ENCODE measurements at regions not wholly inside any gene's neighbourhood (a gene's known extent, or its start where the extent isn't known, plus 50 kb on each side); places are given as distances from the start of the nearest gene placed in this dataset.

DNA sequence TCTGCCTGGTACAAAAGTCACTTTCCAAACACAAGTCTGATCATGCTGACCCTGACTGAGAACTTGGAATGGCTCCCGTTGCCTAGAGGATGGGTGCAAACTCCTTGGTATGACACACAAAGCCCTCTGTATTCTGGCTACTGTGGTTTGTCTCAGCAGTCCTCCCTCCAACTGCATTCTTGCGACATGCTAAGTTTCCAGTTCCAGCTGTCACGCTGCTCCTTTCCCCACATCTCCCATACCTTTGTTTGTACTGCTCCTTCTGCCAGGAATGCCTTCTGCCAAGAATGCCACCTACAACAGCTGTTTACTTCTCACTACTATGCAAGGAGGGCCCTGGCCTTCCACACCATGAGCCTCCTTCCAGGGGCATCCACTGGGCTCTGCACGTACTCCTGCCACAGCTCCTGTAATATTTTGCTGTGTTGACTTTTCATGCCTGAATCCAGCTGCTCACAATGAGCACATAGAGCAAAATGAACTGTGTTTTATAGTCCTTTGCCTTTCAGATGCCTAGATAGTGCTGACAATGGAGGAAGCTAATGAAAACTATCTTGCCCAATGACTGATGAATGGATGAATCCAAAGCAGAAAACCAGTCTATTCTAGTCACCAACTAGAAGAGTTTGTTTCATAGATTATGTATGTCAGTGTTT lies 543.7 kb downstream of the EFNB2 start:
- TF ChIP-seq CTCF (IDR thresholded peaks at IDR 0.05) (no peak), POLR2A (IDR thresholded peaks at IDR 0.05) (no peak)

Data from gastroesophageal sphincter (tissue), 3 donors.